NCI-H345 treated with DMSO at 0.1 percent for 48 hours (cell line): ENCODE measurements at regions not wholly inside any gene's neighbourhood (a gene's known extent, or its start where the extent isn't known, plus 50 kb on each side); places are given as distances from the start of the nearest gene placed in this dataset.

ENCODE experiments used
- DNase-seq: peaks from one replicate; lab custom pipeline; 2025; ENCODE audit not compliant: unreplicated experiment; lab: John Stamatoyannopoulos, UW

DNA sequence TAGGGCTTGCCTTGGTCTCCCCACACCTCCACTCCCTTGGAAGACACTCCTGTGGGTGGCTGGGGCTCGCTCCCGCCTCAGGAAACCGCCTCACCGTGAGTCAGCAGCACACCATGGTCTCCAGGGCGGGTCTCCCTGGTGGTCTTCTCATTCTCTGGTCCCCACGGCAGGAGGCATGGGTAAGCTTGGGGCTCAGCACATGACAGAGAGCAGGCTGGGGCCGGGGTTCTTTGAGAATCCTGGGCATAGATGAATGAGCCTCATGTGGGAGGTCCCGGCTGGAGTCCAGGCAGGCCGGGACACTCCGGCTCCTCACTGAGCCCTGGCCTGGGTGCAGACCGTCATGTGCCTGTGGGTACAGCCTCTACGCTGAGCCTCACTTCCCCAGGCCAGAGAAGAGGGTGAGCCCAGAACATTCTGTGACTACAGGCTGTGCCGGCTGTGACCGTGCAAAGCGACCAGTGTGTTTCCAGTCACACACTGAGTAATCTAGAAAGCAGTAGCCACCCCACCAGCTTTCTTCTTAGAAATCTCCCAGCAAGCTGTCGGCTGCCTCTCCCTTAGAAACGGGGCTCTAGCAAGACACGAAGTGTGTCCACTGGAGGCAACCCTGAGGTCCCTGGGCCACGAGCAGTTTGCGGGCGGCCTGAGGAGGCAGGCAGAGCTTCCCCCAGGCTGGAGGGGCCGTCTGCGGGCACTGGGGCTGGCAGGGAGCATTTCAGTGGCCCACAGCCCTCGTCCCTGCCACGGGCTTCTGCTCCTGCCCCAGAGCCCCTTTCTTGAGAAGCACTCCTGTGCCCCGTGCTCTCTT lies 93.1 kb downstream of the RHOB start:
- no peak for DNase-seq

DNA sequence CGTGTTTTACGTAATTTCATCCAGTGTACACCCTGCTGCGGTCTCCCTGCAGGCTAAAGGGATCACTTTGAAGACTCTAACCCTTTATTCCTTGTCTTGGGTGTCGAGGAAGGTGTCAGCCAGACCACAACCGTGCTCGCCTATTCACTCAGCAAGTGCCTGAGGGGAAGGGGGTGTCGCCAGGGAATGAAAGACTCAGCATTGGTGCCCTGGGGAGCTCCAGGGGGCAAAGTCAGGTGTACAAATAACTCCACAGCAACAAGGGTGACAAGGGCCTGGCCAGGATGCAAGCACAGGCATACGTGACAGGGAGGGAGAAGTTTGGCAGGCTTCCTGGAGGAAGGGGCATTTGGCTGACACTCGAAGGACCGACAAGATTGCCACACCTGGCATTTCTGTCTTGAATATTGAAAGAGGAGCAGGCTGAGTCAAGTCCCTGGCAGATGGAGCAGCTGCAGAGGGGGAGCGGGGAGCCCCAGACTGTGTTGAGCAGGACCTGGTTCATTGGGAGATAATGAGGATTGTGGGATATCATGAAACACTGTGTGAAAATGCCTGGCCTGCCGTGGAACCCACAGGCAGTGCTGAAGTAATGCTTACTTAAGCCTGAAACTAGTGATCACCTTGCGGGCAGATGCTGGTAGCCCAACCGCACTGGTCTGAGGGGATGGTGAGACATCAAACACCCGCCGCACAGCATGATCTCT lies 93.9 kb downstream of the RHOB start:
- DNase-seq: no peak

DNA sequence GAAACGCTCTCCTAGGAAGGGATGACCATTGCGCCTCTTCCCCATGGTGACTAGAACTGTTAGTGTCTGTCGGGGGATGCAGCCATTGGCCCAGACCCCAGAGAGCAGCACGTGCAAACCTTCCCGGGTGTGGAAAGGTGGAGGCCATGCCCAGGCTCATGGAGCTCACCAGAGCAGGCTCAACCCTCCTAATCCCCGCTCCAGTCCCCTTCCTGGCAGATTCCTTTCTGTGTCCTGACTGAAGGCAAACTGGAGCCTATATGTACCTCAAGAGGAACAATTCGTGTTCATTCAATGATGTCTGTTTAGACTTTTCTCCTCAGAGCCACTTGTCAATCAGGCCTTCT lies 94.4 kb downstream of the RHOB start:
- DNase-seq: no peak

DNA sequence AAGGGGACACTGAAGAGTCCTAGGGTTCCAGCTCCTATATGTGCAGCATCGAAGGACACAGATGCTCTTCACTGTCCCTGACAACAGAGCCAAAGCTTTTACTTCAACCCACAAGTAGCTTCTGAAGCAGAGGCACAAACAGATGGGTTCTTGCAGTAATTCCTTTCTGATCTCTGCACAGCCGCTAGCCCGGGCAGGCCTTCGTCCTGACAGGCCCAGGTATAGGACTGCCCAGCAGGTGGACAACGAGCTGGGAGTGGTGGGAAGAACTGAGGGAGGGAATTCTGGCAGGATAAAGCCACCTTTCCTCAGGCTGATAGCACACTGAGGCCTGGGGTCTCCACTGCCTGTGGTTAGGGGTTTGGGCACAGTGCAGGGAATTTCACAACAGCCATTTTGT lies 94.8 kb downstream of the RHOB start:
- no peak for DNase-seq

DNA sequence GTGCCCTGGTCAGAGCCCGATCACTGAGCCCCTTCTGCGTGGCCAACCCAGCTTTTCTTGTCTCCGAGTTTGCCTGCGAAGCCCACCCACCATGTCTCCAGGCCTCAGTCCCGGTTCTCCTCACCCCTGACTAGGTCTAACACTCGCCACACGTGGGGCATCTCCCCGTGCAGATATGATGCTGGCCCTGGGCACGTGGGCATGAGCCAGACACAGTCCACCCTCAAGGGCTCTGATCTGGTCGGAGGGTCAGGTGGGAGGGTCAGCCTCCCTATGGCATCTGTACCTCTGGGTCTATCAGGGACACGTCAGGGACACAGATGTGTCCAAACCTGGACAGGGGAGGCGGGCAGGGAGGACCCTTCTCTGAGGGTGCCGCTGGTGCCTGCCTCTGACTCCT lies 95.4 kb downstream of the RHOB start:
- no peak for DNase-seq

DNA sequence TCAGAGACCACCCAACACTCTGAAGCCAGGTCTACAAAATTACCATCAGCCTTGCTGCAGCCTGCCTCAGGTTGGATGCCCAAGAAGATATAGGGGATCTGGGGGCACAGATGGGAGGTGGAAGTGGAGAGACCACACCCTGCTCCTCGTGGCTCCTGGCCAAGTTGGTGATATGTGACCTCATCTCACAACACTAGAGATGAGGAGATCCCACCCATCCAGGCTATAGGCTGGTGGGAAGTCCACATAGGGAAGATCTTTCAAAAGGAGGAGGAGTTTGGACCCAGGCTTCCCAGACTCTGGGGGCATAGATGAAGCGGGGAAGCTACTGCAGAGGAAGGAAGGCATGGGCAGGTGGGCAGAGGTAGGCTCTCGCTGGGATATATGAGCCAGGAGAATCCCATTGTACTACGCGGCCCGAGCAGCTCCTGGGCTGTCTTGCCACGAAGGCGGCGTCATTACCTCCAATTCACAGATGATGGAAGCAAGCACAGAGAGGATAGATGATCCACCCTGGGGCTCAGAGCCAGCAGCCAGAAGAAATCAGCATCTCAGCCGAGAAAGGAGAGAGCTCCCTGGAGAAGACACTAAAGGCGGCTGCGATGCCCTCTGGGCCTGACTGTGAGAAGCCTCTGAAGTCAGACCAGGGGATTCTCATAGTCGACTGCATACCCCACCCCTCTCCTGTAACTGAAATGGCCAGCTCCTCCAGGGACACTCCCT lies 96.0 kb downstream of the RHOB start:
- no peak for DNase-seq

DNA sequence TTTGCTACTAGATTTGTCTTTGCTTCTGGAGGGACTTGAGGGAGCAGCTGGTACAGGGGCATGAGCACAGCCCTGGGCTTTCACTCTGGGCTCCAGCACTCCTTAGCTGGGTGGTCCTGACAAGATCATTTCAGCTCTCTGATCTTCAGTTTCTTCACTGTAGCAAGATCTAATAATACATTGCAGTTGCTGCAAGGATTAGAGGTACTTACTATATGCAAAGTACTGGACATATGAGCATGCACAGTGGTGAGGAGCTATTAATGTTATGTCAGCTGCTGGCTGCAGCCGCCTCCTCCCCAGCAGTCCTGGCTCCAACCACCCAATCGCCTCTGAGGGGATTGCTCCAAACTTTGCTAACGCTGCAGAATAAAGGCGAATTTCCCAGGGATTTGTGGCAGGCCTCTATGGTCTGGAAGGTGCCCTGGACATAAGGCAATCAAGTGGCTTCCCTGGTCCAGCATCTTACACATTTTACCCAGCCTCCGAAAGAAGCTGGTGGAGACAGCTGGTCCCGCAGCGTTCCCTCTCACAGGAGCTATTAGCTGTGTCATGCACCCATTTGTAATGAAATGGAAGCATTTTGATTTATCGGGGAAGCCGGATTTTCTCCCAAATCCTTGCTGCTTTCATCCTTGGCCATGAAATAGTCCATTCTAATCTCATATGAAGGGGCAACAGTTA lies 96.7 kb downstream of the RHOB start:
- no peak for DNase-seq

DNA sequence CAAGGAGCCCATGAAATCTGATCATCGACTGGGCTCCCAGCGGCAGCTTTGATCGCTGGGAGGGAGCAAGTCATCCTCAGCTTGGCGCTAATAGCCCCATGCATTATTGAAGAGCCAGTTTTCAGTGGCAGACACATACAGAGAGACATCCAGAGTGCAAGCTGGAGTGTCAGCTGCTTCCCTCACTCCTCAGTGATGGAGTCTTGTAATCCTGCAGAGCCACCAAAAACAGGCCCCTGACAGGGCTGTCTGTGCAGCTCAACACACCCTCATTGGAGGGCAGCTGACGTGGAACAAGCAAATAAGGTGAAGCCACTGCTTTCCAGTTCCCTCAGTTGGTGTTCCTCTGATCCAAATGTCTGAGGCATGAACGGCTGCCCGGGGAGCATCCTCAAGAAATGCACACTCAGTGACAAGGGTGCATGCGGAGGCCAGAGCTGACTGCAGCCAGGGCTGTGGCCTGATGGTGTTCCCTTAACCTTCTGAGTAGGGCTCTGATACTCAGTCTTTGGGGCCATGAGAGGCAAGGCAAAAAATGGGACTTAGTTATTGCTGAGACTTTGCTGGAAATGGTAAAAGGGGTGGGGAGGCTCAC lies 97.4 kb downstream of the RHOB start:
- no peak for DNase-seq

DNA sequence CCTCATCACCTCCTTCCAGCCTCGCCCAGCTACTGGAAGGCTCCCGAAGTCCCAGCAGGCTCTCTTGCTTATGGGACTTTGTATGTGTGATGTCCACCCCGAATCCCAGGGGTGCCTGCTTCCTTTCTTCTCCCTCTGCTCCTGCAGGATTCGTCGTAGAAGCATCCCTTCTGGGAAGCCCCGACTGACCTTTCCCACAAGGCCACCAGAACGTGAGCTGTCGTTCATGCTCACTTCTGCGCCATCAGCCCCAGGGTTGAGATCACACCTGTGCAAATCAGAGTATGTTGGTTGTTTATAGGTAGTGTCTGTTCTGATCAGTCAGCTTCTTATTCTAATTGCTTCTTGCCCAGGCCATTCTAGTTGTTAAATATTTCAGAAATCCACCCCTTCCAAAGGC lies 101.8 kb downstream of the HS1BP3 start:
- no peak for DNase-seq

DNA sequence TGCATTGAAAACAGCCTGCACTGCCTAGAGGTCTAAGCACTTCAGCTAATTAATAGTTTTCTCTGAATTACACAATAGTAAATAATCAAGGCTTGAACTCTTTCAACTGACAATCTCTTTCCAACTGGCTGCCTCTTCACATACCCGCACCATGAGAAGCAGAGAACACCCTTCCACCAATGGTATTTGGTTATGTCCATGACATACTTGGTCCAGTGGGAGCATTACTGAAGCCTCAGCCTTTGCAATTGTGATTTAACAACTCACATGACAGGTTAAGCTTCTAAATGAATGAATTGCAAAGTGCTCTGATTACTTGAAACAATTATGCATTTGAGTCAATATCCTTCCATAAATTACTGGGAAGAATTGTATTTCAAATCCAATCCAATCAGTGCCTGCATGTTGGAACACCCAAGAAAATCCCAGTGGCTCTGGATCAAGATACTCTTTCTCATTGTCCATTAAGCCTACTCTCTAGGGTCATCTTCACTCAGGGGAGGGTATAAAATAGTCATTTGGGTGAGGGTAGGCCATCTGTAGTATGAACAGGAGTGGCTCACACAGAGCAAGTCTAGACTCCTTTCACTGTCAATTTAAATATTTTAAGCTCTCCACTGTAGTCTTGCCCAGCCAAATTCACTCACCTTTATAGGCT lies 101.1 kb downstream of the HS1BP3 start:
- no peak for DNase-seq

DNA sequence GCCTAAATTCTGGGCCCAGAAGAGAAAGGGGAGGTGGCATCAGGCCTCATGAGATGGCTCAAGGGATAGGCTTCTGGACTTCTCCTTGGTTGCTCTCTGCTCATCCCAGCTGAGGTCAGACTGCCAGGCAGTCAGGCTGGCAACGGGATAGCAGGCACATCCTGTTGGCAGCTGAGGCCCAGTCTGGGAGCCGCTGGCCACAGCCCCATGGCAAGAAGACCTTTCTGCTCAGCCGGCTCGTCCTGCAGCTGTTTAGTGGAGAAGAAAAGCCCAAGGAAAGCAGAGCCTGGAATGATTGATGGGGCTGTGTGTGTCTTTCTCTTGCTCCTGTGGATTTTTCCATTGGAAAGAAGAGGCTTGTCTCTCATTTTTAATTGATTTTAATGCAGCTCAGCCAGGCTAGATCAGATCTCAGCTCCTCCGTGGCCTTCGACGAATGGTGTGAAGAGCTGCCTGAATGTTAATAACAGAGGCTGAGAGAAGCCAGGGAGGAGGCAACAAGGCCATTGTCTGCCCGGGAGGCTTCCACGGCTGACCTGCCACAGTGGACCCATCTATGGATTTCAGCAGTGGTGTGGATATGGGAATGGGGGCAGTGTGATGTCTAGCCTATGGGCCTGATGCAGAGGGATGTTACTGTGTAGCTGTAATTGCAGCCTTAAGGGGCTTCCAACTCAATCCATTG lies 99.5 kb downstream of the HS1BP3 start:
- no peak for DNase-seq

DNA sequence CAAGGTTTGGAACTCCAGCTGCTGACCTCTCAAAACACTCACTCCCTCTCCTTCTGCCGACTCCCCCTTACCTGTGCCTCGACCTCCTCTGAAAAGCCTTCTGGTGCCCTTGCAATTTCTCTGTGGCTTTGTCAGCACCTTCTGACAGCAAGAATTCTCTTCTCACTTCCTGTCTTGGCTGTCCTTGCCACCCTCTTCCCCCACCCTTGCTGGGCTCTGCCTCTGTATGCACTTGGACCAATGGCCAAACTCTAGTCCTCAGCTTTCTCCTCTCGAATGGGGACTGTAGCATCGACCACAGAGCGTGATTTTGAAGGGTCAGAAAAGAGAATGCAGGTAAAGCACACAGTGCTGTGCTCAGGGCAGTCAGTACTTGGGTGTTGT lies 99.0 kb downstream of the HS1BP3 start:
- DNase-seq: no peak

DNA sequence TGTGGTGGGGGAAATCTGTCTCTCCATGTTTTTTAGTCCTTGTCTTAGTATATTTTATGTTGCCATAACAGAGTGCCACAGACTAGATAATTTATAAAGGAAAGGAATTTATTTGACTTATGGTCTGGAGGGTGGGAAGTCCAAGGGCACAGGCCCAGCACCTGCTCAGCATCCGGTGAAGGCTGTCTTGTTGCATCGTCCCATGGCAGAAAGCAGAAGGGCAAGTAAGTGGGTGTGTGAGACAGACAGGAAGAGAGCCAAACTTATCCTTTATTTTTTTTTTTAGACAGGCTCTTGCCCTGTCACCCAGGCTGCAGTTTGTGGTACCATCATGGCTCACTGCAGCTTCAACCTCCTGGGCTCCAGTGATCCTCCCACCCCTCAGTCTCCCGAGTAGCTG lies 98.1 kb downstream of the HS1BP3 start:
- DNase-seq: no peak

DNA sequence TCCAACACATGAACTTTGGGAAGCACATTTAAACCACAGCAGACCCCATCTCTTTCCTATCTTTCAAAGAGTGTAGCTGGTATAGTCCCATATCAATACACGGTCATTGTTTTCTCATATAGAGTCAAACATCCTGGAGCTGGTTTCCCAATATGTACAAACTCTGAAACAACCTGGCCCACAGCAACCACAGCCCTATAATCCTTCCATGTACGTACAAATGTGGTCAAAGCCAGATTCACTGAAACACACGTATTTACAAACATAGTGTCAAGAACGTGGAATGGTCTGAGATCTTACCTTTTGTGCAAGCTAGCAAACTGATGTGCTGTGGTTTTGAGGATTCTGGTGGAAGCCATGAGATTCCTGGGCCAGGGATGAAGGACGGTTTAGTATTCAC lies 97.3 kb downstream of the HS1BP3 start:
- no peak for DNase-seq

DNA sequence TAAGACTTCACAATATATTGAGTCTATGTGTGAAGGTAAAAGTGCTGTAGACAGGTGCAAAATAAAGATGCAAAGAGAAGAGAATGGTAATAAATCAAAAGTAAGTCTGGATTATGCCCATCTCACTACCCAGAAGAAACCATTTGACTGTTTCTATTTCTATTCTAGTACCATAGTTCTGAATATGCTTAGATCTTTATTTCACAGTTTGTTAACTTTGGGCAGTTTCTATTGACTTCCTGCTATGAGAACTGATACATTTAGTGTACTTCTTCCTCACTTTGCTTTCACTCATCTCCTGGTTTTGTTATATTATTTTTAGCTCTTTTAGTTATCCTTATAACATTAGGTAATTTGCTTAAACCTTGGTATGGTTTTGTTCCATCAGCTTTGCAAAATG lies 94.9 kb downstream of the HS1BP3 start:
- no peak for DNase-seq

DNA sequence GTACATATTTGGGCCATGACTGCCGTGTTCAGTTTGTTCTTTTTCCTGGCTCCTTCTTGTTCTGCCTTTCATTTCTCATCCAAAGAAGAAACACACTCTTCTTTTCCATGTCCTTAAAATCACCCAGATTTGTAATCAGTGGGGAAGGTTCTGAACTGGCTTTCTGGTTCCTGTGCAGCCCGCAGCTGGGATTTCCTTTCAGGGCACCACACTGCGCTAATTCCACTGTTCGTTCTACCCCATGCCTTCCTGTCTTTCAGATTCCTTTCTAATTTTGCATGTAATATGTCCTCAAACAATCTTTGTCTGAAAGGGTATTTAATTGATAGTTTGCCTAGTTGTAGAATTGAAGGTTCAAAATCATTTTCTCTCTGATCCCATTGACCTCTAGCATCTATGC lies 94.1 kb downstream of the HS1BP3 start:
- no peak for DNase-seq

DNA sequence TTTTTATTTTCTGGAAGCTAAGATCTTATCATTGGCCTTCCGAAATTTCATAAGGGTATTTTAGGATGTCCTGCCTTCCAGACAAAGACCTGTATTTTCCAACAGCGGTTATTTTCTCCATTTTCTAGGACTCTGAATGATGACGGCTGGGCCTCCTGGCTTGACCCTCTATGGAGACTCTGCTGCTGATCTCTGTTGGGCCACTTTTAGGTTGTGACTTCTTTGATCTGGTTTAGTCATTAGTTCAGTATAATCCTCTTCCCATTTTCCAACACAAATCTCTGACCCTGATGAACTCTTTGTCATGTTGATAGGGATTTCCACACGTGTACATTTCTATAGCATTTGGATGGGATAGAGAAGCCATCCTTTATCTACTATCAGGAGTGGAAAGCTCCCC lies 93.7 kb downstream of the HS1BP3 start:
- no peak for DNase-seq

DNA sequence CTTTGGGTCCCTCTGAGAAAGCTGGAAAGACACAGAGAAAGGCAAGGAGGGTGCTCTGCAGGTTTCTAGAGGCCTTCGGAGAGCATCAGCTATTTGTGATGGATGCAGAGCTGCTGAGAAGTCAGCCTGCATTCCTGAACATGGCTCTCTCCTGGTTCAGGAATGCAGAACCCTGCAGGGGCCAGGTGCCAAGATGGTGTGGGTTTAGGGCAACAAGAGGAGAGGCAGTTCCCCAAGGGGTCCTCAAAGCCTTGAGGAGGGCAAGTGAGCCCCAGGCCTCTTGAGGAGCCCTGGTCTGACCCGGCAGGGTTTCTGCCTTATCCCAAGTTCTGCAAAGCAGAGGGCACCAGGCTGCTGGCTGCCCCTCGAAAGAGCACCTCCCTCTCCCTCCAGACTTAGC lies 93.3 kb downstream of the HS1BP3 start:
- no peak for DNase-seq

DNA sequence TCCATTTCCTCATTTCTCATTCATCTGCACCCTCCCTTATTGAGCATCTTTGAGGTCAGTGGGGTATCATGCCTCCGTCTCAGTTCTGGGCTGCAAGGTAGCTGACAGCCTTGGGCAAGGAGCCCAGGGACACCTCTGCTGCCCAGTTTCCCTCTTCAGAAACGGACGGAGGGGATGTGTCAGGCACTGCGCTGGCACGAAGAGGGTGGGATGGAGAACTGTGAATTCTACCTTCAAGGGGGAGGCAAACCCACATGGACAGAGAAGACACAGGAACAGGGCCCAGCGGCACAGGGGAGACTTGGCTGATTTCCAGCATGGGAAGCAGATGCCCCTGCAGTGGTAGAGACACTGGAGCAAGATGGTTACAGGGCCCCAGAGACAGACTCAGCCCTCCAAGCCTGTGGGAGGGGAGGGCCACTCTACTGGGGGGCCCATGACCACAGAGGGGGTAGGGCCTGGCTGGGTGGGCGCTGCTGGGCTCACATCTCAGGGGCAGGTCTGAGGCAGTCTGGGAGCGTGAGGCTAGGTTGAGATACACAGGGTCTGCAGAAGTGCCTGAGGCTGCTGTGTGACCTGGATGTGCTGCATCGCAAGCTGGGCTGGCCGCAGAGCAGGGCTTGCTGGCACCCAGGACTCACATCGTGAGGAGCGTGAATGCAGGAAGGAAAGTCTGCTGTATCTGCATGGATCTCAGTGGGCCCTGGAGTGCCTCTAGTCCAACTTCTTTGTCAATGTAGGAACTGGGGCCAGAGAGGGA lies 92.3 kb downstream of the HS1BP3 start:
- no peak for DNase-seq
